Spleen (tissue), 11 donors: ENCODE measurements at regions not wholly inside any gene's neighbourhood (a gene's known extent, or its start where the extent isn't known, plus 50 kb on each side); places are given as distances from the start of the nearest gene placed in this dataset.

Experiments used
- DNase-seq: peaks from one replicate; pipeline ENCODE4 v3.0.0-alpha.2; 2020
- H3K27ac ChIP-seq, 8 donors: fragments of 200-600 bp; sonication (generic) in 7 of 8; 1 replicate in 4 of 8; 2 replicates in 4 of 8; pipeline versions ENCODE4 v1.5.0 to v1.8.0; 2016 to 2021; ENCODE audit warnings: inconsistent platforms in 4 of 8, mild to moderate bottlenecking in 4 of 8, moderate library complexity in 1 of 8
- H3K27me3 ChIP-seq, 7 donors: fragments of 200-600 bp; sonication (generic) in 6 of 7; replicated peaks in 1 of 7; 1 replicate in 4 of 7; 2 replicates in 3 of 7; pipeline versions ENCODE4 v1.5.0 to v1.8.0; 2016 to 2021; ENCODE audit warnings: inconsistent platforms in 3 of 7, mild to moderate bottlenecking in 1 of 7
- H3K36me3 ChIP-seq, 6 donors: fragments of 200-600 bp; sonication (generic) in 5 of 6; 1 replicate in 4 of 6; 2 replicates in 2 of 6; pipeline versions ENCODE4 v1.5.0 to v1.8.0; 2016 to 2021; ENCODE audit warnings: inconsistent platforms in 2 of 6
- H3K4me1 ChIP-seq, 6 donors: fragments of 200-600 bp; sonication (generic) in 5 of 6; 1 replicate in 3 of 6; 2 replicates in 3 of 6; pipeline versions ENCODE4 v1.5.0 to v1.8.0; 2016 to 2021; ENCODE audit warnings: inconsistent platforms in 3 of 6
- H3K4me3 ChIP-seq, 8 donors: fragments of 200-600 bp; sonication (generic) in 7 of 8; 1 replicate in 4 of 8; 2 replicates in 4 of 8; pipeline versions ENCODE4 v1.5.0 to v1.8.0; 2016 to 2021; ENCODE audit warnings: inconsistent platforms in 4 of 8, mild to moderate bottlenecking in 4 of 8, moderate library complexity in 2 of 8
- H3K9me3 ChIP-seq, 8 donors: fragments of 200-600 bp; sonication (generic) in 7 of 8; 1 replicate in 4 of 8; 2 replicates in 4 of 8; pipeline versions ENCODE4 v1.5.0 to v1.8.0; 2016 to 2021; ENCODE audit warnings: inconsistent platforms in 4 of 8
- CTCF ChIP-seq, 11 experiments: fragments of 200-600 bp in 7 of 11; fragments of 450-650 bp in 4 of 11; sonication (generic) in 4 of 11; IDR thresholded peaks in 8 of 11; conservative IDR thresholded peaks in 3 of 11; 1 replicate in 7 of 11; 2 replicates in 4 of 11; pipeline versions ENCODE4 v1.4.0 to v1.8.0; 2016 to 2021; ENCODE audit warnings: antibody characterized with exemption in 11 of 11, inconsistent platforms in 4 of 11, mild to moderate bottlenecking in 1 of 11
- POLR2A ChIP-seq, 3 donors: fragments of 450-650 bp; IDR thresholded peaks; one replicate each; pipeline ENCODE4 v1.5.1; 2017; ENCODE audit warnings: antibody characterized with exemption in 3 of 3, mild to moderate bottlenecking in 1 of 3
- POLR2AphosphoS5 ChIP-seq, 3 donors: sonication (generic); formaldehyde crosslinking; IDR thresholded peaks; one replicate each; pipeline ENCODE4 v1.5.1; 2017; ENCODE audit warnings: antibody characterized with exemption in 3 of 3
- WGBS, 5 donors: extraction: QIAGEN DNeasy Blood & Tissue Kit in 3 of 5; methylation state at CpG; one replicate each; pipeline versions ENCODE4 v1.1.5 to v1.1.7; 2013 to 2018; 5-methylcytosine and 5-hydroxymethylcytosine counted together
- intact Hi-C: fragments of 100-400 bp; cut with DNase I; formaldehyde crosslinking; loops from one replicate; pipeline ENCODE4 v1.15.0; 2023; ENCODE audit warnings: low total_unique reads
- donor health status: healthy with polysubstance abuse.
- donor health status: DM: no; HTN: no; CAD: no; lungs with moderate emphysema.
- donor health status: DM: no; HTN: no; CAD: no.
- donor health status: Bipolar disorder and iron deficiency.
- donor health status: healthy.
- donor health status: DM: no; HTN: no; CAD: no.
- donor health status: DM: yes; HTN: yes; CAD: no.

GRCh38 chrX:81489987-81490386 is 288.1 kb downstream of the SH3BGRL start:
- intact Hi-C loops: no loop called here
- Histone ChIP-seq H3K4me3 (no peak overlapping the region), H3K36me3 (no peaks in the 10 kb centered on the region), H3K9me3 (peaks cover 0 to 27% (median 5%) of the 10 kb centered on the region in 8 donors), H3K27me3 (no peaks in the 10 kb centered on the region), H3K27ac (no peak overlapping the region), H3K4me1 (no peaks in the 10 kb centered on the region)
- 34 to 62% (median 47%) methylated on average over 1 of the region's 1 CpG for WGBS, 5 donors
- no peak for DNase-seq
- TF ChIP-seq POLR2A (IDR thresholded peaks at IDR 0.05) (no peak), CTCF (IDR thresholded peaks at IDR 0.05 in 8 of 11, conservative IDR thresholded peaks at IDR 0.05 in 3 of 11) (no peak), POLR2AphosphoS5 (IDR thresholded peaks at IDR 0.05) (no peak)

GRCh38 chrX:81527881-81528440 is 326.1 kb downstream of the SH3BGRL start:
- H3K27ac ChIP-seq: no peak overlapping the region
- WGBS, 5 donors: 81 to 98% (median 86%) methylated on average over 2 of the region's 2 CpGs
- H3K9me3 ChIP-seq: peaks cover 0 to 5% (median 0%) of the 10 kb centered on the region in 8 donors
- H3K27me3 ChIP-seq: no peaks in the 10 kb centered on the region
- H3K36me3 ChIP-seq: no peaks in the 10 kb centered on the region
- H3K4me3 ChIP-seq: no peak overlapping the region
- no peaks in the 10 kb centered on the region for H3K4me1 ChIP-seq
- no peak for DNase-seq
- intact Hi-C loops: no loop called here
- TF ChIP-seq POLR2A (IDR thresholded peaks at IDR 0.05): no peak
- no peak for TF ChIP-seq CTCF (IDR thresholded peaks at IDR 0.05 in 8 of 11, conservative IDR thresholded peaks at IDR 0.05 in 3 of 11)
- TF ChIP-seq POLR2AphosphoS5 (IDR thresholded peaks at IDR 0.05): no peak

DNA sequence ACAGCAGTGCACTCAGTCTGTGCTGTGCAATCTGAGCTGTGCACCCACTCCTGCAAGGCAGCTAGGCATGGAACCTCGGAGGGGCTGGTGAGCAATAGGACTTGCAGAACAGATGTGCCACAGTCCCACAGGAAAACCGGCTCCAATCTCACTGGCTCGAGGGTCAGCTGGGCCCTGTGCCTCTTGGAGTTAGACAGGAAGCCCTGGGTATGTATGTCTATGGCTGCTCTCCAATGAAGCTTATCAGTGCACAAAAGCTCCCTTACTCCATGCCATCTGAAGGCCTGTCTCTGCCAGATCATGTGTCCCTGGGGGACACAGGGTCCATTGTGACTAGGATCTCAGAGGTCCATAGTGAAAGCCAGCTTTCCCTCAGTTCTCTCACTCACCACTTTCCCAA is 335.8 kb downstream of the SH3BGRL start:
- no peak for DNase-seq
- WGBS, 5 donors: 59 to 84% (median 62%) methylated on average over 3 of the region's 3 CpGs; no CpG with 5 or more reads in 1 of the 5 donors
- Histone ChIP-seq H3K27ac (no peak overlapping the region), H3K27me3 (no peaks in the 10 kb centered on the region), H3K9me3 (peaks cover 0 to 4% (median 0%) of the 10 kb centered on the region in 8 donors), H3K4me1 (no peaks in the 10 kb centered on the region), H3K36me3 (no peaks in the 10 kb centered on the region), H3K4me3 (no peak overlapping the region)
- intact Hi-C loops: no loop called here
- TF ChIP-seq CTCF (IDR thresholded peaks at IDR 0.05 in 8 of 11, conservative IDR thresholded peaks at IDR 0.05 in 3 of 11): no peak
- no peak for TF ChIP-seq POLR2AphosphoS5 (IDR thresholded peaks at IDR 0.05)
- TF ChIP-seq POLR2A (IDR thresholded peaks at IDR 0.05): no peak

GRCh38 chrX:81542255-81542654 is 340.4 kb downstream of the SH3BGRL start:
- H3K9me3 ChIP-seq: peaks cover 4 to 25% (median 15%) of the 10 kb centered on the region in 8 donors
- no peak for DNase-seq
- H3K27me3 ChIP-seq: no peaks in the 10 kb centered on the region
- H3K36me3 ChIP-seq: no peaks in the 10 kb centered on the region
- TF ChIP-seq POLR2A (IDR thresholded peaks at IDR 0.05): no peak
- TF ChIP-seq CTCF (IDR thresholded peaks at IDR 0.05 in 8 of 11, conservative IDR thresholded peaks at IDR 0.05 in 3 of 11): no peak
- no peak for TF ChIP-seq POLR2AphosphoS5 (IDR thresholded peaks at IDR 0.05)
- H3K27ac ChIP-seq: no peak overlapping the region
- intact Hi-C loops: no loop called here
- H3K4me3 ChIP-seq: no peak overlapping the region
- no peaks in the 10 kb centered on the region for H3K4me1 ChIP-seq
- 80 to 96% (median 92%) methylated on average over 2 of the region's 2 CpGs for WGBS, 5 donors
